ENCODE measurements at regions not wholly inside any gene's neighbourhood (a gene's known extent, or its start where the extent isn't known, plus 50 kb on each side); places are given as distances from the start of the nearest gene placed in this dataset.

DNA sequence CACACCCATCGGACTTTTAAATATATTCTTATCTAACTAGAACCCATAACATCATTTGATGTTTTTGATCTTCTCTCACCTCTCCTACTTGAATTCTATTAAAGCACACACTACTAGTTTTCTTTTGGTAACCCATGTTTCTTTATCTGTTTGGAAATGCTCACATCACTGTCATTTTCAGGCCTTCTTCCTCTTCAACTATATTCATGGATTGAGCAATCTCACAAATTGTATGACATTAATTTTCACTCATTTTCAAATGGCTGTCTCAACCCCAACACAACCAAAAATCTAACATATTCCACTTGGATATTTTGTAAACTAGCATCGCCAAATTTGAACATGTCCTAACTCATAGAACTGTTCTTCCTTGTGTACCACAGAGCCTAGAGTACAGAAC is 488.0 kb upstream of the SEMA3A start (continued):
- TF ChIP-seq ZNF331 (CRISPR knock-in tag; IDR thresholded peaks at IDR 0.05; ENCODE audit: low read depth) (no peak), JUNB (IDR thresholded peaks at IDR 0.05; ENCODE audit: unreplicated experiment) (no peak), CREB1 (CRISPR knock-in tag; IDR thresholded peaks at IDR 0.05; ENCODE audit: low read depth) (no peak), EZH2 (IDR thresholded peaks at IDR 0.05; ENCODE audit: low read depth, unreplicated experiment) (no peak), POLR2AphosphoS5 (IDR thresholded peaks at IDR 0.05; ENCODE audit: low read depth) (no peak), CTCF (conservative IDR thresholded peaks at IDR 0.05; ENCODE audit: low read depth in 2 of 2) (no peak), NANOG (IDR thresholded peaks at IDR 0.05; ENCODE audit: borderline replicate concordance) (no peak)

DNA sequence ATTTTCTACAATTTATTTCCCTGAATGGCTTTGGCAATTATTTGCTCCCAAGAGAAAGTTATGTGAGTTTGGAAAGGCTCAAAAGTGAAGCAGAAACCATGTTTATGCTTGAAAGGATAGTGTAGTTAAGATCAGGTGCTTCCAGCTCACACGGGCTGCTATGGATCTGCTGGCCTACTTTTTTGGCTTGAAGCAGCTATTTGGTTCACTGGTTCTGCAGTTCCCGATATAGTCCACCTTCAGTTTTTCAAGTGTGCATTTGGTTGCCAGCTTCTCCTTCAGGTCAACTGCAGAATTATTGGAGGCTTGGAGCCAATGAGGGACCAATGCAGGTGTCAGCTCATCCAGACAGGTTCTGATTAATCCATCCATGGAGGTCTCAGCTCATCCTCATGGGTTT is 484.3 kb upstream of the SEMA3A start:
- Histone ChIP-seq H3K27ac (ENCODE audit: low read depth) (no peak overlapping the region), H3K79me2 (replicated peaks; ENCODE audit: insufficient read depth) (no peaks in the 10 kb centered on the region), H3K9me2 (ENCODE audit: insufficient read depth) (no peaks in the 10 kb centered on the region), H3F3A (replicated peaks; ENCODE audit: low read depth) (no peaks in the 10 kb centered on the region), H3K4me3 (no peak overlapping the region), H4K20me1 (replicated peaks; ENCODE audit: insufficient read depth) (no peaks in the 10 kb centered on the region), H2AFZ (no peak overlapping the region), H3K4me1 (ENCODE audit: insufficient read depth) (0 out of 2 replicates have a peak, but pooled peaks cover 10% of the 10 kb centered on the region), H3K36me3 (ENCODE audit: insufficient read depth) (no peaks in the 10 kb centered on the region), H3K4me2 (no peak overlapping the region), H3K27me3 (ENCODE audit: insufficient read depth) (no peaks in the 10 kb centered on the region)
- H3K9me3 Mint-ChIP-seq: no peaks in the 10 kb centered on the region; the same call in 2 of the 3 replicates
- H3K27ac Mint-ChIP-seq: no peak overlapping the region
- ATAC-seq: no peak
- no peaks in the 10 kb centered on the region for H3K27me3 Mint-ChIP-seq (ENCODE audit: insufficient read depth, low read depth, poor library complexity)
- no peak for TF ChIP-seq STAT1 (IDR thresholded peaks at IDR 0.05; ENCODE audit: unreplicated experiment)
- no peak for TF ChIP-seq CREB1 (CRISPR knock-in tag; IDR thresholded peaks at IDR 0.05; ENCODE audit: low read depth)
- TF ChIP-seq REST (IDR thresholded peaks at IDR 0.05; ENCODE audit: unreplicated experiment): no peak
- TF ChIP-seq JUNB (IDR thresholded peaks at IDR 0.05; ENCODE audit: unreplicated experiment): no peak
- TF ChIP-seq, protein P1, sequence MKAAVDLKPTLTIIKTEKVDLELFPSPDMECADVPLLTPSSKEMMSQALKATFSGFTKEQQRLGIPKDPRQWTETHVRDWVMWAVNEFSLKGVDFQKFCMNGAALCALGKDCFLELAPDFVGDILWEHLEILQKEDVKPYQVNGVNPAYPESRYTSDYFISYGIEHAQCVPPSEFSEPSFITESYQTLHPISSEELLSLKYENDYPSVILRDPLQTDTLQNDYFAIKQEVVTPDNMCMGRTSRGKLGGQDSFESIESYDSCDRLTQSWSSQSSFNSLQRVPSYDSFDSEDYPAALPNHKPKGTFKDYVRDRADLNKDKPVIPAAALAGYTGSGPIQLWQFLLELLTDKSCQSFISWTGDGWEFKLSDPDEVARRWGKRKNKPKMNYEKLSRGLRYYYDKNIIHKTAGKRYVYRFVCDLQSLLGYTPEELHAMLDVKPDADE (IDR thresholded peaks at IDR 0.05): no peak
- DNase-seq (ENCODE audit: low spot score): no peak
- no peak overlapping the region for H3K4me3 Mint-ChIP-seq
- H3K4me1 Mint-ChIP-seq: peaks cover 10% of the 10 kb centered on the region
- H3K36me3 Mint-ChIP-seq (ENCODE audit: low read depth): no peaks in the 10 kb centered on the region

Measured in GM23338 (cell line).